HepG2 (cell line): ENCODE measurements at regions not wholly inside any gene's neighbourhood (a gene's known extent, or its start where the extent isn't known, plus 50 kb on each side); places are given as distances from the start of the nearest gene placed in this dataset.
A peak's percentile ranks its signal among the peaks of the same experiment; 100 is the strongest.

Source experiments
- ATAC-seq: fragments of 200-7000 bp; cut with Tn5 transposase; 3 replicates; pipeline ENCODE4 v1.9.1; 2020; ENCODE audit warnings: mild to moderate bottlenecking, moderate library complexity
- BruUV-seq: library from RNA; stranded (reverse); fragments of 400-500 nt; replicated peaks from 2 replicates; lab custom pipeline; 2021; lab: Mats Ljungman, UMichigan
- CTCF ChIA-PET: fragments of 300-600 bp; formaldehyde crosslinking; extraction: SDS; loops from one replicate; lab custom pipeline; 2021; ENCODE audit warnings: low total read pairs, inconsistent platforms, low intra/inter-chr PET ratio; lab: Yijun Ruan, JAX
- POLR2A ChIA-PET: fragments of 350-600 bp; sonication (Branson Sonifier 250); formaldehyde crosslinking; loops from one replicate; lab custom pipeline; 2020; ENCODE audit warnings: antibody characterized with exemption, inconsistent platforms; lab: Yijun Ruan, JAX
- DNase-seq: peaks from one replicate; pipeline ENCODE4 v3.0.0-alpha.2; 2015; ENCODE audit warnings: low spot score
- FAIRE-seq: peaks from 3 replicates; lab custom pipeline; 2011; peaks lifted over from hg19 to GRCh38; lab: Jason Lieb, UNC
- H2AFZ ChIP-seq: one replicate; pipeline ENCODE4 v1.6.1; 2011; ENCODE audit warnings: low read length, inconsistent platforms
- H3K27ac ChIP-seq: fragments of 300-600 bp; 3 replicates; pipeline ENCODE4 v1.8.0; 2011; ENCODE audit warnings: mixed run types, mild to moderate bottlenecking, mixed read lengths, low read length, inconsistent platforms; ENCODE audit not compliant: insufficient read depth; ENCODE audit errors: extremely low read length
- H3K27me3 ChIP-seq, 2 experiments: fragments of 200-600 bp in 1 of 2; 2 replicates in 1 of 2; 3 replicates in 1 of 2; pipeline versions ENCODE4 v1.6.0 to v1.8.0; 2011; ENCODE audit warnings: low read length in 2 of 2, mild to moderate bottlenecking in 2 of 2, moderate library complexity in 2 of 2, inconsistent platforms in 1 of 2; ENCODE audit not compliant: insufficient read depth in 2 of 2, control insufficient read depth in 1 of 2
- H3K36me3 ChIP-seq, 2 experiments: fragments of 200-600 bp in 1 of 2; replicated peaks in 1 of 2; 2 replicates in 1 of 2; 3 replicates in 1 of 2; pipeline versions ENCODE4 v1.5.1 to v1.8.0; 2011; ENCODE audit warnings: low read length in 2 of 2, inconsistent platforms in 1 of 2; ENCODE audit not compliant: insufficient read depth in 2 of 2, control insufficient read depth in 1 of 2
- H3K4me1 ChIP-seq: 2 replicates; pipeline ENCODE4 v1.5.1; 2012; ENCODE audit warnings: low read length, inconsistent platforms; ENCODE audit not compliant: insufficient read depth
- H3K4me2 ChIP-seq: 2 replicates; pipeline ENCODE4 v1.6.0; 2011; ENCODE audit warnings: low read depth, low read length, inconsistent platforms
- H3K4me3 ChIP-seq, 3 experiments: fragments of 200-600 bp in 1 of 3; sonication (generic), shearing (Covaris generic) in 1 of 3; replicated peaks in 1 of 3; 2 replicates each; pipeline ENCODE4 v1.5.1; 2011 to 2016; ENCODE audit warnings: low read length in 3 of 3, inconsistent platforms in 2 of 3, low read depth in 2 of 3, mild to moderate bottlenecking in 2 of 3, control low read depth in 1 of 3, mixed read lengths in 1 of 3; ENCODE audit not compliant: insufficient read depth in 1 of 3
- H3K79me2 ChIP-seq: one replicate; pipeline ENCODE4 v1.6.1; 2011; ENCODE audit warnings: low read length, inconsistent platforms; ENCODE audit not compliant: insufficient read depth
- H3K9ac ChIP-seq: 2 replicates; pipeline ENCODE4 v1.6.0; 2011; ENCODE audit warnings: mild to moderate bottlenecking, low read depth, low read length, inconsistent platforms; ENCODE audit not compliant: insufficient read depth
- H3K9me3 ChIP-seq: 2 replicates; pipeline ENCODE4 v1.5.1; 2012; ENCODE audit warnings: mild to moderate bottlenecking, low read length
- H4K20me1 ChIP-seq: 2 replicates; pipeline ENCODE4 v1.6.0; 2011; ENCODE audit warnings: inconsistent platforms, mild to moderate bottlenecking, low read length, moderate library complexity; ENCODE audit not compliant: insufficient read depth
- ATF7 ChIP-seq, 2 experiments: fragments of 450-650 bp in 1 of 2; sonication (generic) in 1 of 2; formaldehyde crosslinking in 1 of 2; IDR thresholded peaks; 2 replicates each; pipeline versions ENCODE4 v1.4.0 to v1.6.1; 2016 to 2020; ENCODE audit warnings: antibody characterized with exemption in 1 of 2, mild to moderate bottlenecking in 1 of 2, missing genetic modification reagents in 1 of 2
- CHD4 ChIP-seq: fragments of 200-600 bp; sonication (generic); IDR thresholded peaks from 2 replicates; pipeline ENCODE4 v1.7.0; 2017; ENCODE audit warnings: mild to moderate bottlenecking, low read length, borderline replicate concordance
- CREB1 ChIP-seq, 2 experiments: fragments of 450-650 bp in 1 of 2; IDR thresholded peaks; 2 replicates each; pipeline ENCODE4 v1.6.1; 2016 to 2017; ENCODE audit warnings: control low read depth in 1 of 2, mild to moderate bottlenecking in 1 of 2, missing compliant biosample characterization in 1 of 2, missing genetic modification characterization in 1 of 2
- FOXA1 ChIP-seq, 2 experiments: fragments of 450-650 bp in 1 of 2; sonication (generic) in 1 of 2; formaldehyde crosslinking in 1 of 2; IDR thresholded peaks; 2 replicates each; pipeline versions ENCODE4 v1.4.0 to v1.6.1; 2016 to 2020; ENCODE audit warnings: missing genetic modification reagents in 1 of 2
- IKZF1 ChIP-seq: fragments of 450-650 bp; IDR thresholded peaks from 2 replicates; pipeline ENCODE4 v1.7.1; 2016
- JUNB ChIP-seq: sonication (generic); formaldehyde crosslinking; IDR thresholded peaks from 2 replicates; pipeline ENCODE4 v1.8.0; 2022; ENCODE audit warnings: missing genetic modification reagents, mild to moderate bottlenecking, borderline replicate concordance
- NFYB ChIP-seq: sonication (generic); formaldehyde crosslinking; IDR thresholded peaks from 2 replicates; pipeline ENCODE4 v1.4.0; 2020; ENCODE audit warnings: missing genetic modification reagents
- RBAK ChIP-seq: sonication (generic); formaldehyde crosslinking; IDR thresholded peaks from 2 replicates; pipeline ENCODE4 v1.5.1; 2020; ENCODE audit warnings: mild to moderate bottlenecking, missing genetic modification reagents
- ZBTB21 ChIP-seq: sonication (generic); formaldehyde crosslinking; IDR thresholded peaks from 2 replicates; pipeline ENCODE4 v1.4.0; 2020; ENCODE audit warnings: missing genetic modification reagents
- ZNF34 ChIP-seq: sonication (generic); formaldehyde crosslinking; IDR thresholded peaks from 2 replicates; pipeline ENCODE4 v1.4.0; 2020; ENCODE audit warnings: mild to moderate bottlenecking, missing genetic modification reagents, borderline replicate concordance
- ZNF782 ChIP-seq: sonication (generic); formaldehyde crosslinking; IDR thresholded peaks from 2 replicates; pipeline ENCODE4 v1.4.0; 2020; ENCODE audit warnings: missing genetic modification reagents, mild to moderate bottlenecking, borderline replicate concordance
- WGBS: methylation state at CpG from one replicate; pipeline ENCODE4 v1.1.6; 2017; ENCODE audit warnings: low lambda C conversion rate; 5-methylcytosine and 5-hydroxymethylcytosine counted together
- in situ Hi-C: cut with HindIII; loops from 2 replicates; pipeline ENCODE4 v1.10.0; 2017; ENCODE audit warnings: low pct_unique_long_range_greater_than_20kb; ENCODE audit not compliant: extremely low pct_ligation_motif_present
- intact Hi-C: fragments of 100-400 bp; cut with micrococcal nuclease; formaldehyde crosslinking; loops from one replicate; pipeline ENCODE4 v1.10.0; 2022; ENCODE audit not compliant: unreplicated experiment
- TF ChIP-seq, protein P1 (sequence below), 2 experiments: fragments of 450-650 bp in 1 of 2; sonication (generic) in 1 of 2; formaldehyde crosslinking in 1 of 2; IDR thresholded peaks; 2 replicates each; pipeline versions ENCODE4 v1.6.1 to v1.8.0; 2016 to 2022; ENCODE audit warnings: antibody characterized with exemption in 1 of 2, mild to moderate bottlenecking in 1 of 2, missing genetic modification reagents in 1 of 2
- TF ChIP-seq, protein P2 (sequence below): sonication (generic); formaldehyde crosslinking; IDR thresholded peaks from 2 replicates; pipeline ENCODE4 v1.8.0; 2022; ENCODE audit warnings: missing genetic modification reagents, mild to moderate bottlenecking, borderline replicate concordance

DNA sequence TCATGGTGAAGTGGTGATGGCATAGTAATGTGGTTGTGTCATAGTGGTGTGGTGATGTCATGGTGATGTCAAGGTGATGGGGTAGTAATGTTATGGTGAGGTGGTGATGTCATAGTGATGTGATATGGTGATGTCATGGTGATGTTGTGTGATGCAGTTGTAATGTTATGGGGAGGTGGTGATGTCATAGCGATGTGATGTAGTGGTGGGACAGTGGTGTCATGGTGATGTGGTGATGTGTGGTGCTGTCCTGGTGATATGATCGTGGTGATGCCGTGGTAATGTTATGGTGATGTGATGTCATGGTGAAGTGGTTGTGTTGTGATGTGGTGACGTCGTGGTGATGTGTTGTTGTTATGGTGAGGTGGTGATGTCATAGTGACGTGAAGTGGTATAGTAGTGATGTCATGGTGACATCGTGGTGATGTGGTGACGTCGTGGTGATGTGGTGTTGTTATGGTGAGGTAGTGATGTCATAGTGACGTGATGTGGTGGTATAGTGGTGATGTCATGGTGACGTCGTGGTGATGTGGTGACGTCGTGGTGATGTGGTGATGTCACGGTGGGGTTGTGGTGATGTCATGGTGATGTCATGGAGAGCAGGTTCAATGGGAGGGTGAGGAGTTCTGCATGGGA lies 242.7 kb upstream of the MYT1L start:
- H3K4me2 ChIP-seq = no peak overlapping the region
- DNase-seq (peak; percentile 3), FAIRE-seq (peak; percentile 81), ATAC-seq (no peak)
- ChIA-PET CTCF (no interaction called here), POLR2A (no interaction called here)
- no TSS peak for BruUV-seq
- no peak overlapping the region for H3K27ac ChIP-seq
- peaks cover 17% of the 10 kb centered on the region for H3K9me3 ChIP-seq
- H3K36me3 ChIP-seq = no peaks in the 10 kb centered on the region
- no peak overlapping the region for H3K4me3 ChIP-seq
- in situ Hi-C loops (no loop called here), intact Hi-C loops (no loop called here)
- H3K4me1 ChIP-seq = no peaks in the 10 kb centered on the region
- 63% methylated on average over 15 of the region's 15 CpGs for WGBS
- peaks cover 0 to 20% of the 10 kb centered on the region in 2 experiments; a peak in 1 of 5 replicates for H3K27me3 ChIP-seq
- no peaks in the 10 kb centered on the region for H3K79me2 ChIP-seq
- no peak overlapping the region for H2AFZ ChIP-seq
- no peak overlapping the region for H3K9ac ChIP-seq
- H4K20me1 ChIP-seq = no peaks in the 10 kb centered on the region
- TF ChIP-seq ZBTB21 = peak; percentile 83
- TF ChIP-seq IKZF1 = peak; percentile 10; the same call in 1 of the 2 replicates
- TF ChIP-seq RBAK (CRISPR knock-in tag) = no peak
- TF ChIP-seq JUNB (CRISPR knock-in tag) = 0 out of 2 replicates have a peak, but pooled peaks have one; percentile 10
- TF ChIP-seq FOXA1 (IDR thresholded peaks at IDR 0.05) = peak; percentile 52; the same call in 1 of the 2 replicates
- no peak for TF ChIP-seq FOXA1 (CRISPR knock-in tag; IDR thresholded peaks at IDR 0.05)
- TF ChIP-seq, protein P1, sequence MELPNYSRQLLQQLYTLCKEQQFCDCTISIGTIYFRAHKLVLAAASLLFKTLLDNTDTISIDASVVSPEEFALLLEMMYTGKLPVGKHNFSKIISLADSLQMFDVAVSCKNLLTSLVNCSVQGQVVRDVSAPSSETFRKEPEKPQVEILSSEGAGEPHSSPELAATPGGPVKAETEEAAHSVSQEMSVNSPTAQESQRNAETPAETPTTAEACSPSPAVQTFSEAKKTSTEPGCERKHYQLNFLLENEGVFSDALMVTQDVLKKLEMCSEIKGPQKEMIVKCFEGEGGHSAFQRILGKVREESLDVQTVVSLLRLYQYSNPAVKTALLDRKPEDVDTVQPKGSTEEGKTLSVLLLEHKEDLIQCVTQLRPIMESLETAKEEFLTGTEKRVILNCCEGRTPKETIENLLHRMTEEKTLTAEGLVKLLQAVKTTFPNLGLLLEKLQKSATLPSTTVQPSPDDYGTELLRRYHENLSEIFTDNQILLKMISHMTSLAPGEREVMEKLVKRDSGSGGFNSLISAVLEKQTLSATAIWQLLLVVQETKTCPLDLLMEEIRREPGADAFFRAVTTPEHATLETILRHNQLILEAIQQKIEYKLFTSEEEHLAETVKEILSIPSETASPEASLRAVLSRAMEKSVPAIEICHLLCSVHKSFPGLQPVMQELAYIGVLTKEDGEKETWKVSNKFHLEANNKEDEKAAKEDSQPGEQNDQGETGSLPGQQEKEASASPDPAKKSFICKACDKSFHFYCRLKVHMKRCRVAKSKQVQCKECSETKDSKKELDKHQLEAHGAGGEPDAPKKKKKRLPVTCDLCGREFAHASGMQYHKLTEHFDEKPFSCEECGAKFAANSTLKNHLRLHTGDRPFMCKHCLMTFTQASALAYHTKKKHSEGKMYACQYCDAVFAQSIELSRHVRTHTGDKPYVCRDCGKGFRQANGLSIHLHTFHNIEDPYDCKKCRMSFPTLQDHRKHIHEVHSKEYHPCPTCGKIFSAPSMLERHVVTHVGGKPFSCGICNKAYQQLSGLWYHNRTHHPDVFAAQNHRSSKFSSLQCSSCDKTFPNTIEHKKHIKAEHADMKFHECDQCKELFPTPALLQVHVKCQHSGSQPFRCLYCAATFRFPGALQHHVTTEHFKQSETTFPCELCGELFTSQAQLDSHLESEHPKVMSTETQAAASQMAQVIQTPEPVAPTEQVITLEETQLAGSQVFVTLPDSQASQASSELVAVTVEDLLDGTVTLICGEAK (IDR thresholded peaks at IDR 0.05) = 0 out of 2 replicates have a peak, but pooled peaks have one; percentile 18
- TF ChIP-seq, protein P1 (CRISPR knock-in tag; IDR thresholded peaks at IDR 0.05) = no peak
- peak; percentile 100 for TF ChIP-seq ATF7 (IDR thresholded peaks at IDR 0.05)
- 0 out of 2 replicates have a peak, but pooled peaks have one; percentile 63 for TF ChIP-seq ATF7 (CRISPR knock-in tag; IDR thresholded peaks at IDR 0.05)
- TF ChIP-seq CHD4 = peak; percentile 57; the same call in 1 of the 2 replicates
- no peak for TF ChIP-seq ZNF782 (CRISPR knock-in tag)
- no peak for TF ChIP-seq NFYB (CRISPR knock-in tag)
- TF ChIP-seq CREB1 (IDR thresholded peaks at IDR 0.05) = peak; percentile 99
- no peak for TF ChIP-seq CREB1 (CRISPR knock-in tag; IDR thresholded peaks at IDR 0.05)
- TF ChIP-seq ZNF34 = no peak
- TF ChIP-seq, protein P2, sequence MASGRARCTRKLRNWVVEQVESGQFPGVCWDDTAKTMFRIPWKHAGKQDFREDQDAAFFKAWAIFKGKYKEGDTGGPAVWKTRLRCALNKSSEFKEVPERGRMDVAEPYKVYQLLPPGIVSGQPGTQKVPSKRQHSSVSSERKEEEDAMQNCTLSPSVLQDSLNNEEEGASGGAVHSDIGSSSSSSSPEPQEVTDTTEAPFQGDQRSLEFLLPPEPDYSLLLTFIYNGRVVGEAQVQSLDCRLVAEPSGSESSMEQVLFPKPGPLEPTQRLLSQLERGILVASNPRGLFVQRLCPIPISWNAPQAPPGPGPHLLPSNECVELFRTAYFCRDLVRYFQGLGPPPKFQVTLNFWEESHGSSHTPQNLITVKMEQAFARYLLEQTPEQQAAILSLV (CRISPR knock-in tag) = no peak
